Panc1 (cell line): ENCODE measurements at regions not wholly inside any gene's neighbourhood (a gene's known extent, or its start where the extent isn't known, plus 50 kb on each side); places are given as distances from the start of the nearest gene placed in this dataset.

Experiments
- ATAC-seq: fragments of 200-7000 bp; cut with Tn5 transposase; 2 replicates; pipeline ENCODE4 v1.9.1; 2020; ENCODE audit warnings: mild to moderate bottlenecking, moderate library complexity
- BruUV-seq: library from RNA; stranded (reverse); fragments of 400-500 nt; replicated peaks from 2 replicates; lab custom pipeline; 2021; lab: Mats Ljungman, UMichigan
- CTCF ChIA-PET: fragments of 300-600 bp; sonication (Branson Sonifier 250); formaldehyde crosslinking; loops from one replicate; lab custom pipeline; 2022; ENCODE audit warnings: antibody characterized with exemption; lab: Charles Lee
- POLR2A ChIA-PET: fragments of 300-600 bp; sonication (Branson Sonifier 250); formaldehyde crosslinking; loops from one replicate; lab custom pipeline; 2022; ENCODE audit warnings: antibody characterized with exemption; lab: Charles Lee
- DNase-seq: peaks from one replicate; pipeline ENCODE4 v3.0.0-alpha.2; 2010; ENCODE audit warnings: low read depth, low spot score
- H3K27ac ChIP-seq: 2 replicates; pipeline ENCODE4 v1.5.1; 2011; ENCODE audit warnings: mild to moderate bottlenecking, low read length, inconsistent platforms
- H3K27me3 ChIP-seq: fragments of 200-500 bp; sonication (Bioruptor generic); 2 replicates; pipeline ENCODE4 v1.6.0; 2014; ENCODE audit warnings: low read length, inconsistent platforms; ENCODE audit not compliant: control insufficient read depth, insufficient read depth
- H3K36me3 ChIP-seq: fragments of 200-500 bp; sonication (Bioruptor generic); 2 replicates; pipeline ENCODE4 v1.5.1; 2014; ENCODE audit warnings: inconsistent platforms, mild to moderate bottlenecking, low read length, moderate library complexity; ENCODE audit not compliant: control insufficient read depth, insufficient read depth
- H3K4me1 ChIP-seq: 2 replicates; pipeline ENCODE4 v1.5.1; 2011; ENCODE audit warnings: inconsistent platforms, mild to moderate bottlenecking, low read length, moderate library complexity; ENCODE audit not compliant: control insufficient read depth, insufficient read depth
- H3K4me3 ChIP-seq, 2 experiments: 2 replicates each; pipeline ENCODE4 v1.5.1; 2011 to 2012; ENCODE audit warnings: low read depth in 2 of 2, low read length in 2 of 2, mild to moderate bottlenecking in 2 of 2, inconsistent platforms in 1 of 2, moderate library complexity in 1 of 2
- H3K9me3 ChIP-seq: fragments of 200-500 bp; sonication (Bioruptor generic); 2 replicates; pipeline ENCODE4 v1.5.1; 2014; ENCODE audit warnings: low read depth, mild to moderate bottlenecking, inconsistent platforms, low read length, moderate library complexity; ENCODE audit not compliant: control insufficient read depth, insufficient read depth
- POLR2AphosphoS5 ChIP-seq: IDR thresholded peaks from 2 replicates; pipeline ENCODE4 v1.6.1; 2012; ENCODE audit warnings: mild to moderate bottlenecking, low read depth, low read length, moderate library complexity
- SIN3A ChIP-seq: IDR thresholded peaks from 2 replicates; pipeline ENCODE4 v1.6.1; 2012; ENCODE audit warnings: low read depth, mild to moderate bottlenecking, low read length, moderate library complexity, borderline replicate concordance; ENCODE audit not compliant: insufficient read depth
- TCF7L2 ChIP-seq: IDR thresholded peaks from 2 replicates; pipeline ENCODE4 v1.6.1; 2011; ENCODE audit warnings: mild to moderate bottlenecking, low read depth, low read length, inconsistent platforms
- in situ Hi-C: cut with HindIII; loops from 2 replicates; pipeline ENCODE4 v1.10.0; 2016; ENCODE audit warnings: low sequenced_read_pairs, low pct_unique_long_range_greater_than_20kb
- intact Hi-C: fragments of 100-400 bp; cut with micrococcal nuclease; formaldehyde crosslinking; loops from one replicate; pipeline ENCODE4 v1.10.0; 2022; ENCODE audit not compliant: unreplicated experiment
- TF ChIP-seq, protein P1 (sequence below), 2 experiments: IDR thresholded peaks; 2 replicates each; pipeline ENCODE4 v1.6.1; 2011 to 2012; ENCODE audit warnings: low read depth in 2 of 2, control low read depth in 1 of 2, low read length in 1 of 2, mild to moderate bottlenecking in 1 of 2, moderate library complexity in 1 of 2; ENCODE audit not compliant: insufficient read depth in 1 of 2
- TF ChIP-seq, protein P2 (sequence below): fragments of 450-650 bp; IDR thresholded peaks from 2 replicates; pipeline ENCODE4 v1.5.1; 2017; ENCODE audit warnings: mild to moderate bottlenecking

GRCh38 chr1:186772228-186772627, 56.5 kb upstream of the PLA2G4A start:
- CTCF ChIA-PET = no interaction called here
- in situ Hi-C loops (no loop called here), intact Hi-C loops (no loop called here)

DNA sequence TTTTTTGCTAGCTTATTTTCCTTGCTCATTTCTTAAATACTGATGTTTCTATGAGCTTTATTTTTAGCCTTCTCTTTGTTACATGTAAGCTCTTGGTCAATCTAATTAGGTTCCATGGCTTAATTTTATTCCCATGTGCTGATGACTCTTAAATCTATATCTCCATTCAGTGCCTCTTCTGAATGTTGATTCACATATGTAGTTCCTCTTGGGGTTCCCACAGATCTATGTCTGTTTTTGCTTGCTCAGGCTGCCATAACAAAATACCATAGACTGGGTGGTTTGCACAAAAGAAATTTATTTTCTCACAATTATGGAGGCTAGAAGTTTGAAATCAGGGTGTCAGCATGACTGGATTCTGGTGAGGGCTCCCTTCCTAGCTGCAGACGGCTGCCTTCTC, 58.3 kb upstream of the PLA2G4A start:
- Histone ChIP-seq H3K36me3 (no peaks in the 10 kb centered on the region), H3K27ac (no peak overlapping the region), H3K9me3 (no peaks in the 10 kb centered on the region), H3K4me1 (no peaks in the 10 kb centered on the region), H3K27me3 (no peaks in the 10 kb centered on the region), H3K4me3 (no peak overlapping the region)
- BruUV-seq = no TSS peak
- DNase-seq (no peak), ATAC-seq (no peak)
- in situ Hi-C loops (no loop called here), intact Hi-C loops (no loop called here)
- CTCF ChIA-PET = no interaction called here
- TF ChIP-seq, protein P1, sequence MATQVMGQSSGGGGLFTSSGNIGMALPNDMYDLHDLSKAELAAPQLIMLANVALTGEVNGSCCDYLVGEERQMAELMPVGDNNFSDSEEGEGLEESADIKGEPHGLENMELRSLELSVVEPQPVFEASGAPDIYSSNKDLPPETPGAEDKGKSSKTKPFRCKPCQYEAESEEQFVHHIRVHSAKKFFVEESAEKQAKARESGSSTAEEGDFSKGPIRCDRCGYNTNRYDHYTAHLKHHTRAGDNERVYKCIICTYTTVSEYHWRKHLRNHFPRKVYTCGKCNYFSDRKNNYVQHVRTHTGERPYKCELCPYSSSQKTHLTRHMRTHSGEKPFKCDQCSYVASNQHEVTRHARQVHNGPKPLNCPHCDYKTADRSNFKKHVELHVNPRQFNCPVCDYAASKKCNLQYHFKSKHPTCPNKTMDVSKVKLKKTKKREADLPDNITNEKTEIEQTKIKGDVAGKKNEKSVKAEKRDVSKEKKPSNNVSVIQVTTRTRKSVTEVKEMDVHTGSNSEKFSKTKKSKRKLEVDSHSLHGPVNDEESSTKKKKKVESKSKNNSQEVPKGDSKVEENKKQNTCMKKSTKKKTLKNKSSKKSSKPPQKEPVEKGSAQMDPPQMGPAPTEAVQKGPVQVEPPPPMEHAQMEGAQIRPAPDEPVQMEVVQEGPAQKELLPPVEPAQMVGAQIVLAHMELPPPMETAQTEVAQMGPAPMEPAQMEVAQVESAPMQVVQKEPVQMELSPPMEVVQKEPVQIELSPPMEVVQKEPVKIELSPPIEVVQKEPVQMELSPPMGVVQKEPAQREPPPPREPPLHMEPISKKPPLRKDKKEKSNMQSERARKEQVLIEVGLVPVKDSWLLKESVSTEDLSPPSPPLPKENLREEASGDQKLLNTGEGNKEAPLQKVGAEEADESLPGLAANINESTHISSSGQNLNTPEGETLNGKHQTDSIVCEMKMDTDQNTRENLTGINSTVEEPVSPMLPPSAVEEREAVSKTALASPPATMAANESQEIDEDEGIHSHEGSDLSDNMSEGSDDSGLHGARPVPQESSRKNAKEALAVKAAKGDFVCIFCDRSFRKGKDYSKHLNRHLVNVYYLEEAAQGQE (IDR thresholded peaks at IDR 0.05; ENCODE audit: insufficient read depth in 1 of 2, low read depth in 2 of 2, low read length in 1 of 2) = no peak
- TF ChIP-seq TCF7L2 (no peak), SIN3A (no peak), POLR2AphosphoS5 (no peak)
- TF ChIP-seq, protein P2, sequence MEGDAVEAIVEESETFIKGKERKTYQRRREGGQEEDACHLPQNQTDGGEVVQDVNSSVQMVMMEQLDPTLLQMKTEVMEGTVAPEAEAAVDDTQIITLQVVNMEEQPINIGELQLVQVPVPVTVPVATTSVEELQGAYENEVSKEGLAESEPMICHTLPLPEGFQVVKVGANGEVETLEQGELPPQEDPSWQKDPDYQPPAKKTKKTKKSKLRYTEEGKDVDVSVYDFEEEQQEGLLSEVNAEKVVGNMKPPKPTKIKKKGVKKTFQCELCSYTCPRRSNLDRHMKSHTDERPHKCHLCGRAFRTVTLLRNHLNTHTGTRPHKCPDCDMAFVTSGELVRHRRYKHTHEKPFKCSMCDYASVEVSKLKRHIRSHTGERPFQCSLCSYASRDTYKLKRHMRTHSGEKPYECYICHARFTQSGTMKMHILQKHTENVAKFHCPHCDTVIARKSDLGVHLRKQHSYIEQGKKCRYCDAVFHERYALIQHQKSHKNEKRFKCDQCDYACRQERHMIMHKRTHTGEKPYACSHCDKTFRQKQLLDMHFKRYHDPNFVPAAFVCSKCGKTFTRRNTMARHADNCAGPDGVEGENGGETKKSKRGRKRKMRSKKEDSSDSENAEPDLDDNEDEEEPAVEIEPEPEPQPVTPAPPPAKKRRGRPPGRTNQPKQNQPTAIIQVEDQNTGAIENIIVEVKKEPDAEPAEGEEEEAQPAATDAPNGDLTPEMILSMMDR = no peak
- POLR2A ChIA-PET = no interaction called here

More at GRCh38 chr1:186772228-186772627, 56.5 kb upstream of the PLA2G4A start:
- Histone ChIP-seq H3K27me3 (no peaks in the 10 kb centered on the region), H3K4me1 (no peaks in the 10 kb centered on the region), H3K4me3 (no peak overlapping the region), H3K27ac (no peak overlapping the region), H3K36me3 (no peaks in the 10 kb centered on the region), H3K9me3 (no peaks in the 10 kb centered on the region)
- DNase-seq (no peak), ATAC-seq (no peak)
- TF ChIP-seq SIN3A (no peak), POLR2AphosphoS5 (no peak), TCF7L2 (no peak)
- TF ChIP-seq, protein P1 (IDR thresholded peaks at IDR 0.05; ENCODE audit: insufficient read depth in 1 of 2, low read depth in 2 of 2, low read length in 1 of 2) = no peak
- TF ChIP-seq, protein P2 = no peak
- POLR2A ChIA-PET = no interaction called here
- no TSS peak for BruUV-seq
